ENCODE measurements at regions not wholly inside any gene's neighbourhood (a gene's known extent, or its start where the extent isn't known, plus 50 kb on each side); places are given as distances from the start of the nearest gene placed in this dataset.

- no peak for DNase-seq (ENCODE audit: extremely low read depth, low read depth)
- no peak overlapping the region for H3K4me3 ChIP-seq (replicated peaks; ENCODE audit: low read depth, low read length)
- no peak for TF ChIP-seq CTCF (IDR thresholded peaks at IDR 0.05; ENCODE audit: low read depth, low read length, missing control alignments)
These were observed 330.8 kb downstream of the GPAM start for GRCh38 chr10:111852801-111853200.

DNA sequence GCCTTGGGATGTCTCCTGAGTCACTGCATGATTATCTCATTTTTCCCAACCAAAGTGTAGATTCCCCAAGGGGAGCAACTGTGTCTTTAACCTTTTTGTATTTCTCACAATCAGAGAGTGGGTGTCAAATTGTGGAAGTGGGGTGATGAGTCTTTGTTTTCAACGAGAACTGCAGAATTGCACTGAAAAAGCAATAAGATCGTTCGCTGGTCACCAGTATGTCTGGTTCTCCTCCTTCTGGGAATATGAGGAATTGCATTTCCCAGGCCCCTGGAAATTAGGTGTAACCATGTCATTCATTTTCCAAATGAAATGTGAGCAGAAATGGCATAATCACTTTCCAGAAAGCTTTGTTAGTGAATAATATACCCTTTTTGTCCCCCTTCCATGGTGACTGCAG lies 326.9 kb downstream of the GPAM start:
- no peak overlapping the region for H3K4me3 ChIP-seq (replicated peaks; ENCODE audit: low read depth, low read length)
- no peak for TF ChIP-seq CTCF (IDR thresholded peaks at IDR 0.05; ENCODE audit: low read depth, low read length, missing control alignments)
- DNase-seq (ENCODE audit: extremely low read depth, low read depth): no peak

DNA sequence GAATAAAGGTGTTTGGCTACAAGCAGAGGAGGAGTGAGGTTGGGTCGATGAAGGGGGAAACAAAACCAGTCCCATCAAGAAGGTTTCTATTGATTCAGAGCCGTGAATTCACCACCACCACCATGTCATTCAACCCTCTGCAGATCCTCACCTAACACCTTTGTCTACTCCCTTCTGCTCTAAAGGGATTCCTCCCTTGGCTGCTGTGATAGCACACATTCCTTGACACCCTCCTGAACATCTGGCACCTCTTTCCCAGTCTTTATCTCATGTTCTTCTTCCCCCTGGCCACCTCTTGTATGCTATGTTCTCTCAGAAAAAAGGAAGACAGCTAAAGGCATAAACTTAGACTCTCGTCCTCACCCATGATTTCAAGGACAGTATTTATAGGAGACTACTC lies 318.0 kb downstream of the GPAM start:
- TF ChIP-seq CTCF (IDR thresholded peaks at IDR 0.05; ENCODE audit: low read depth, low read length, missing control alignments): no peak
- DNase-seq (ENCODE audit: extremely low read depth, low read depth): no peak
- H3K4me3 ChIP-seq (replicated peaks; ENCODE audit: low read depth, low read length): no peak overlapping the region

DNA sequence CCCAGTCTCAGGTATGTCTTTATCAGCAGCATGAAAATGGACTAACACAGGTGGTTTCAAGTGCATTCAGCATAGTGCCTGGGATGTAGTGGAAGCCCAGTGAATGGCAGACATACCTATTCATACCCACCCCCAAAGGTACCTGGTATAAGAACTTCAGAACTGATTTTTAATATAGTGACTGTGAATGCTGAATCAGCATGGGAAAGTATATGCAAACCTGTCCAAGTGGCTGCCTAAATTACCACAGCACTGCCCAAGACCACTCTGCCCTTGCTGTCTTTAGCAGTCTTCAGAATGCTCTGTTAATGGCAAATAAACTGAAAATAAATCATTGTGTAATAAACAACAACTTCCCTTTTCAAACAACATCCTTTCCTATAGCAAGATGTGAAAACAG lies 312.1 kb downstream of the GPAM start:
- no peak for DNase-seq (ENCODE audit: extremely low read depth, low read depth)
- no peak overlapping the region for H3K4me3 ChIP-seq (replicated peaks; ENCODE audit: low read depth, low read length)
- TF ChIP-seq CTCF (IDR thresholded peaks at IDR 0.05; ENCODE audit: low read depth, low read length, missing control alignments): no peak

DNA sequence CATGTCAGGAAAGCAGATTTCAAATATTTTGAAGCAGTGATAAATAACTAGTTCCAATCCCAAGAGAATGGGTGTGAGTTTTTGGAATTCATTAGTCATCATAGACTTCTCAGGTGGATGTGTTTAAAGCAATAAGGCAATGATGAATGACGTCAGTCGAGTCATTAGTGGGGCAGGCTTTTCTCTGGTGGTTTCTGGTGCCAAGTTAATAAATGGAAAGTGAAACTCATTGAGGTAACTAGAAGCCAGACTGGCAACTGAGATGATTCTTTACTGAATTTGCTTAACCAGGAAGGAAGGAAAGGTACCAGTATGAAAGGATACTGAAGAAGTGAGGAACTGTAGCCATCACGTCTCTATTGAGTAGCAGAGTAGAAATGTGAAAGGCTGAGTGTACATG lies 311.0 kb downstream of the GPAM start:
- H3K4me3 ChIP-seq (replicated peaks; ENCODE audit: low read depth, low read length): no peak overlapping the region
- TF ChIP-seq CTCF (IDR thresholded peaks at IDR 0.05; ENCODE audit: low read depth, low read length, missing control alignments): no peak
- DNase-seq (ENCODE audit: extremely low read depth, low read depth): no peak

DNA sequence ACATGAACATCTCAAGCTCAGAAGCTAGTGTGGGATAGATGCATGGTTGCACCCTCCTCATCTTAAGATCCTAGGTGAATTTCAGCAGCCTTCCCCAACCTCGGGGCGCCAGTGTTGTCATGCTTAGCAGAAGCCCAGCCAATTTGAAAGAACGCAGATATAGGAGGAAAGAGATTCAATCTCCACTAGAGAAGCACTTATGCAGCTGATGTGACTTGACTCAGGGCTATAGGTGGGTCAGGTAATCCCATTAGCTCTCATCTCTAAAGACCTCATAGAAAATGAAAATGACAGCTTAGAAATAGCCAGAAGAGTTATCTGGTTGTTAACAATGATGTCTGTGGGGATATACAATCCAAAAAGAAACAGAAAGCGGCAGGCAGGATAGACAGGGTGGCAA lies 310.5 kb downstream of the GPAM start:
- no peak overlapping the region for H3K4me3 ChIP-seq (replicated peaks; ENCODE audit: low read depth, low read length)
- DNase-seq (ENCODE audit: extremely low read depth, low read depth): no peak
- no peak for TF ChIP-seq CTCF (IDR thresholded peaks at IDR 0.05; ENCODE audit: low read depth, low read length, missing control alignments)

GRCh38 chr10:111873621-111874135 lies 309.9 kb downstream of the GPAM start:
- TF ChIP-seq CTCF (IDR thresholded peaks at IDR 0.05; ENCODE audit: low read depth, low read length, missing control alignments): no peak
- H3K4me3 ChIP-seq (replicated peaks; ENCODE audit: low read depth, low read length): no peak overlapping the region
- no peak for DNase-seq (ENCODE audit: extremely low read depth, low read depth)
